HuH-7 (cell line): ENCODE measurements at regions not wholly inside any gene's neighbourhood (a gene's known extent, or its start where the extent isn't known, plus 50 kb on each side); places are given as distances from the start of the nearest gene placed in this dataset.

Experiments used
- DNase-seq: peaks from one replicate; pipeline ENCODE4 v3.0.0; 2011; ENCODE audit warnings: low spot score

DNA sequence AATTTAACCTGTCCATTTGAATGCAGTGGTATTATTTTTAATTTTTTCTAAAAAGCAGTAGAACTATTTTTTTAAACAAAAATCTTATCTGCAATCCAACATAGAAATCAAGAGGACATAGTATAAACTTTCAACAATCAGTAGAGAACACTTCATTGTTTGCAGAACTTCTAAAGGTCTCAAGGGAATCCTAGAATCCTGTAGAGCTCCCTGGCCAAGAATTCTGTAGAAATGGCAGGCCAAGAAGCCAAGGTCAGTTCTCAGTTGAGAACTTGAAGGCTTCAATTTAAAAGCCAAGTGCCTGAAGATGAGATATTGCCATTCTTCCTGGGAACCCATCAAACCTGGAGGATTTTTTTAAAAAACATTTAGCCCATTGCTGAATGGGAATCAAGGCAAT, 199.2 kb upstream of the KLF4 start:
- DNase-seq = no peak

DNA sequence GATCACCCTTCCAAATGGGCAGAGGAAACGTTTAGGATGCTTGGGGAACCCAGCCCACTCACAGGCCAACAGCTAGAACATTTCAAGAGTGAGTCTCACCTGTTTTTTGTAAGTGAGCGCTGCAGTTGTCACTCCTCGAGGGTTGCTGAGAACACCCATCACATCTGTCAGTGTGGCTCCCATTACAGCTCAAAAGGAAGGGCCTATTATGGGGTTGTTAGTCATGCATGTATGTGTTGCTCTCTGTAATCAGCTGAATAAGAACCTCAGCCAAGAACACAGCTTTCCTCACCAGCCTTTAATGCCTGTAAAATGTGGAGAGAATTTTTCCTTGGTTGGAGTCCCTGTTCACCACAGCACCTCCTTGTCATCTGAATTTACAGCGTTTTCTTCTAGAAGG, 196.3 kb upstream of the KLF4 start:
- DNase-seq = no peak

DNA sequence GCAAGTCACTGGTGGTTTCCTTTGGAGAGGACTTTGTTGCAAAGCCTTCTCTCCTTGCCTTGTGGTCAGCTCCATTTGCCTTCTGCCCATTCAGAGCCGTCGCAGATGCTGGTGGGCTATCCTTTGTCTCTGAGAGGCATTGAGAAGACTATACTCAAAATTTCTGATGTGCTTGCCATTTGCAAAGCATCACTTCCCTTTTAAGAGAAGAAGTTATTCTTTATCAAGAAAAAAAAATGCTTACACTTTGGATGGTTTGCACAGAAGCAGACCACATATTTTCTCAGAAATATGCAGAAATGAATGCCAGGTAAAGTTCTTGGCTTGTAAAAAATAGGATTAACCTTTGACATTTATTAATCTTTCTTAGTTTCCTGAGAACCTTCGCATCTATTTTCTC, 195.8 kb upstream of the KLF4 start:
- DNase-seq = no peak

GRCh38 chr9:107684224-107684623, 194.7 kb upstream of the KLF4 start:
- DNase-seq = no peak

DNA sequence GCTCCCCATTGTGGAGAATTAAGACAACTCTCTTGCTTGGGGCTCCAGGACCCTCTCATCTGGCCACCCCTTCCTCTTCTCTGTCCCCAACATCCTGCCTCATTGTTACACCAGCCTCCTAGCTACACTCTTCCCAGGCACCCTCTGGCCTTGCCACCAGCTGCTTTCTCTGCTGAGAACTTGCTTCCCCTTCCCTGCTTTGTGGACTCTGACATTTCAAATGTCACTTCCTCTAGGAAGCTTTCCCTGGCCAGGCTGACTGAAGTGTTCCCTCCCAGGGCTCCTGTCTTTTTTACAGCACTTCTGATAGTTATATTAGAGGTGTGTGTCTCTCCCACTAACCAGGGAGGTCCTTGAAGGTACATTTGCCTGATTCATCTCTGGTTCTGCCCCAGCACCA, 194.0 kb upstream of the KLF4 start:
- no peak for DNase-seq

DNA sequence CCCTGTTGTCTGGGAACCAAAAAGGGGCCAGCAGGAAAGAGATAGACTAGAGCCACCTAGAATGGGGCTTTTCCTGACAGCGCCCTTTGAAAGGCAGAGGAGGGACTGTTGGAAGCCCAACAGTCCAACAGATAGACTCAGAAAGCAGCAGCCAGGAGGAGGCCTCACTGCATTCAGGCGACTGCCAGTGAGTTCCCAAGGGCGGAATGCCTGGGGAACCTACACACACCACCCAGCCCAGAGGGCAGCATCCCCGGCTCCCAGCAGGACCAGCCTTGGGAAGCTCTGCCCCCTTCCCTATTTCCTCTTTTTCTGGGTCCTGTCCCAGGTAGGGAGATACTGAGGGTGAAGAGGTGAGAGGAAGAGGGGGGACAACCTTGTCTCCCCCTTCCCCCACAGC, 192.4 kb upstream of the KLF4 start:
- DNase-seq = no peak

DNA sequence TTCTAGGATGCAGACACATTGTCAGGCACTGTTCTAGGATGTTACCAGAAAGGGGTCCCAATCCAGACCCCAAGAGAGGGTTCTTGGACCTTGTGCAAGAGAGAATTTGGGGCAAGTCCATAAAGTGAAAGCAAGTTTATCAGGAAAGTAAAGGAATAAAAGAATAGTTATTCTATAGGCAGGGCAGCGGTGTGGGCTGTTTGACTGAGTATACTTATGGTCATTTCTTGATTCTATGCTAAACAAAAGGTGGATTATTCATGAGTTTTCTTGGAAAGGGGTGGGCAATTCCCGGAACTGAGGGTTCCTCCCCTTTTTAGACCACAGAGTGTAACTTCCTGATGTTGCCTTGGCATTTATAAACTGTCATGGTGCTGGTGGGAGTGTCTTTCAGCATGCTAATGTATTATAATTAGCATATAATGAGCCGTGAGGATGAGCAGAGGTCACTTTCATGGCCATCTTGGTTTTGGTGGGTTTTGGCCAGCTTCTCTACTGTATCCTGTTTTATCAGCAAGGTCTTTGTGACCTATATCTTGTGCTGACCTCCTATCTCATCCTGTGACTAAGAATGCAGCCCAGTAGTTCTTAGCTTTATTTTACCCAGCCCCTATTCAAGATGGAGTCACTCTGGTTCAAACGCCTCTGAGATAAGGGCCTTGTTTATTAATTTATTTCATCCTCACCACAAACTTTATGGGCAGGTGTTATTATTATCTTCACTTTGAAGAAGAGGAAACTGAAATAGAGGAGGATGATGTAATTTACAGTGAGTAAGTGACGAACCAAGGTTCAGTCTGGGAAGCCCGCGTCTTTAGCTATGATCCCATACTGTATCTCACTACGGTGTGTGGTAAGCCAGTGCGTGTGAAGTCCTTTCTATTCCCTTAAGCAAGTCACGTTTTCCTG, 186.0 kb upstream of the KLF4 start:
- DNase-seq = no peak

GRCh38 chr9:107674721-107675277, 185.2 kb upstream of the KLF4 start:
- DNase-seq = no peak

DNA sequence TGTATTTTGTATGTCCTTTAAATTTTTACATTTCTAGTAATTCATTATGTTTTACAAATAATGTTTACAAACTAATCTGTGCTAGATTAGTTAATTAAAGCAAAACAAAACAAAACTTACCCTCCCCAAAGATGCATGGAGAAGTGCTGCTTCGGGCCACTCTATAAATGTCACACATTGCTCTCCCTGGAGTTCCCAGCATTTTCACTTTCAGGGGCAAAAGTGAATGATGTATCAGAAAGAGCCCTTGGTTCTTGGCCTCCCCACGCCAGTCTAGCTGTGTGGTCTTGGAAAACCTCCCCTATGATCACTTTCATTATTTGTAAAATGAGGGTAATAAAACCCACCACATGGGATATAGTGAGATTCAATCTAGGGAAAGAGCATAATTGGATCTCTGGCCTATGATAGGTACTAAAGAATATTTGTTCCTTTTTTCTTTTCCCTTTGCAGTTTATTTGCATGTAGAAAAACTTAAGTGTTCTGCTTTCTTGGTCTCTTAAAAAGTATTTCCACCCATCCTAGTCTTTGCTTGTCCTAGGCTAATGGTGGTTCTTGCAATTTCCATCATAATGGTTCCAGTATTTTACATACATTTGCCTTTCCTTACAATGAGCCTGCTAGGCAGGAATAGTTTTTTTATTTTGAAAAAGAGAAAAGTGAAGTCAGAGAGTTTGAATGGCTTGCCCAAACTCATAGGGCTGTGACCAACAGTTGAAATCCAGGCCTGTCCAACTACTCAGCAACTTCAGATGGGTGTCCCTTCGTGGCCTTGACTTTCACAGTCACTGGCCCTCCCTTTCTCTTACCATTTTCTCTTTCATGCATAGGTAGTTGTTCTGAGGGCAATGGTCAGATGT, 184.5 kb upstream of the KLF4 start:
- no peak for DNase-seq

GRCh38 chr9:107671588-107671987, 182.0 kb upstream of the KLF4 start:
- DNase-seq = no peak

GRCh38 chr9:107669422-107669821, 179.9 kb upstream of the KLF4 start:
- no peak for DNase-seq

- DNase-seq = no peak
These were observed 177.9 kb upstream of the KLF4 start for GRCh38 chr9:107667231-107668070.

GRCh38 chr9:107665057-107665456, 175.5 kb upstream of the KLF4 start:
- DNase-seq = no peak

- no peak for DNase-seq
These were observed 171.4 kb upstream of the KLF4 start for GRCh38 chr9:107660976-107661375.

DNA sequence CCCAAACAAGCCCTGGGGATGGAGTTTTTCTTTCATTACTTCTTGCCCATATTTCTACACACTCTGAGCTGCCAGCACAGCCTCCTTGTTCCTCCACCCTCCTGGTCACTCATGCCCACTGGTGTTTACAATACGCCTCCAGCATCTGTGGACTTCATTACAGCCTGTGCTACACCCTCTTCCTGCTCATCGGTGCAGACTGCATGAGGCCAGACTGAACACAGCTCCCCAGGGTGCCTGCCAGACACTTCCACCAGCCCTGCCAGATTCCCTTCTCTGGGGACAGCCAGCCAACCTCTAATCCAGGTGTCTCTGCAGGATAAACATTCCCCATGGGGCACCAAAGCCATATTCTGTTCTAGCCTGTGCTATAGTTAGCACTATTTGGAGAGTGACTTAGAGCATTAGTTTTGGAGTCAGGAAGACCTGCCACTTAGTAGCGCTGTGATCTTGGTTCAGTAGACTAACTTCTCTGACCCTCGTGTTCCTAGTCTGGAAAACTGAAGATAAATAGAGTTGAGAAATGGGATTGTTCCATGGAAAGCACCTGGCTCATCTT, 163.8 kb upstream of the KLF4 start:
- no peak for DNase-seq

- no peak for DNase-seq
These were observed 161.4 kb upstream of the KLF4 start for GRCh38 chr9:107650995-107651394.

GRCh38 chr9:107650321-107650720, 160.8 kb upstream of the KLF4 start:
- DNase-seq = no peak

DNA sequence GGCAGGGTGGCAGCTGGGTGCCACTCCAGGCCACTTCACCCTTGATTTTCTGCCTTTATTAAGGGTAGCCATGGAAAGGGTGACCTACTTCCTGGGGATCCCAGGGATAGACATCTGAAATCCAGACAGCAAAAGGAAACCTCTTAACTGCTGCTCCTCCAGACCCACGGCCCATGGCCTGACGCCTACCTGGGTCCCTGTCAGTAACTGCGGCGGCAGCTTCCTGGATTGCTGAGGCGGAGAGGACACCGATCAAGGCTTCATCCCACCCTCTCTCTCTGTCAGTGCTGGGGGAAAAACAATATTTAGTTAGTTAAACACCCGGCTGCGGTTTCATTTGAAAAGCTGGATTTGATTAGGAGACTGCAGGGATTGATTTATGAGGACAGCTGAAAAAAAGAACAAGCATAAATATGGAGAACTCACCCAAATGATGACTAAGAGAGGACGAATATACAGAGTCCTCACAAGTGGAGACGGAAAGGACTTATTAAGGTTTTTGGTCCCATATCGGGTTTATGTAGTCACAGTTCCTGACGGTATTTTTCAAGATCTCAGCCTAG, 158.7 kb upstream of the KLF4 start:
- no peak for DNase-seq

GRCh38 chr9:107647611-107648010, 158.0 kb upstream of the KLF4 start:
- DNase-seq = no peak

GRCh38 chr9:107647141-107647540, 157.6 kb upstream of the KLF4 start:
- no peak for DNase-seq

DNA sequence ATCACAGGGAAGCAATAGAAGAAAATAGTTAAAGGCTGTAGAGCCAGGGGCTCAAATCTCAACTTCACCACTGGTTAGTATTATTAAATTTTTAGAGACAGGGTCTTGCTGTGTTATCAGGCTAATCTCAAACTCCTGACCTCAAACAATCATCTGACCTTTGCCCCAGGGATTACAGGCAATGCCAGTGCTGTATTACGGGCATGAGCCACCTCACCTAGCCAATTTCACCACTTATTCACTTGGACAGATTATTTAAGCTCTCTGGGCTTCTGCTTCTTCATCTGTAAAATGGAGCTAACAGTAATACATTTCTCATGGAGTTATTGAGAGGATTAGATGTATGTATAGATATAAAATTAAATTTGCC, 155.9 kb upstream of the KLF4 start:
- no peak for DNase-seq
